ENCODE measurements at regions not wholly inside any gene's neighbourhood (a gene's known extent, or its start where the extent isn't known, plus 50 kb on each side); places are given as distances from the start of the nearest gene placed in this dataset.
A peak's percentile ranks its signal among the peaks of the same experiment; 100 is the strongest.

DNA sequence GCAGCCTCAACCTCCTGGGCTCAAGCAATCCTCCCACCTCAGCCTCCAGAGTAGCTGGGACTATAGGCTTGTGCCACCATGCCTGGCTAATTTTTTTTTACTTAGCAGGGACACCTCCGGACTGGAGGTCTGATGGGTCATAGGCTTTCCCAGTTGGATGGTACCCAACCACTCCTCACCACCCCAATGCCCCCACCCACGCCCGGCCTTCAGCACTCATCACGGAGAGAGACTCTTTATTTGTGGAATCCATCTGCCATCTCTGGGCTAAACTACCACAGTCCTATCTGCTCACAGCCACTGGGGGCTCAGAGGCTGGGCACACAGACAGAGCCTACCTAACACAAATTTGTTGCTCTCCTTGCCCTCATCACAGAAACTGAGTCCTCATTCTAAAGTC lies 58.3 kb upstream of the STXBP1 start:
- Histone ChIP-seq H3K4me3 (no peak overlapping the region), H3K9me3 (no peaks in the 10 kb centered on the region), H3K4me1 (peaks cover 0 to 100% (median 92%) of the 10 kb centered on the region in 4 donors), H3K27ac (peak overlapping the region; percentile 45 to 98 (median 77)), H3K36me3 (no peaks in the 10 kb centered on the region), H3K27me3 (no peaks in the 10 kb centered on the region)
- no peak for TF ChIP-seq POLR2A (IDR thresholded peaks at IDR 0.05)
- TF ChIP-seq EP300 (IDR thresholded peaks at IDR 0.05) = no peak
- TF ChIP-seq CTCF (IDR thresholded peaks at IDR 0.05) = no peak
- 42 to 51% methylated on average over 4 of the region's 4 CpGs for WGBS, 2 donors
- DNase-seq (ENCODE audit: low spot score in 2 of 2) = no peak

GRCh38 chr9:127554966-127555839 lies 56.9 kb upstream of the STXBP1 start:
- TF ChIP-seq POLR2A (IDR thresholded peaks at IDR 0.05) = no peak
- TF ChIP-seq EP300 (IDR thresholded peaks at IDR 0.05) = no peak
- TF ChIP-seq CTCF (IDR thresholded peaks at IDR 0.05) = no peak
- no peak for DNase-seq (ENCODE audit: low spot score in 2 of 2)
- Histone ChIP-seq H3K9me3 (no peaks in the 10 kb centered on the region), H3K4me3 (no peak overlapping the region), H3K36me3 (peaks cover 0 to 10% (median 0%) of the 10 kb centered on the region in 3 donors), H3K27ac (peak overlapping the region; percentile 55 to 98 (median 84)), H3K4me1 (peaks cover 3 to 100% (median 93%) of the 10 kb centered on the region in 4 donors), H3K27me3 (no peaks in the 10 kb centered on the region)
- 41 to 63% methylated on average over 12 to 15 of the region's 15 CpGs for WGBS, 2 donors

GRCh38 chr9:127555840-127556820 lies 55.9 kb upstream of the STXBP1 start:
- peaks cover 0 to 10% (median 0%) of the 10 kb centered on the region in 3 donors for H3K36me3 ChIP-seq
- H3K27me3 ChIP-seq = no peaks in the 10 kb centered on the region
- peaks cover 3 to 100% (median 94%) of the 10 kb centered on the region in 4 donors for H3K4me1 ChIP-seq
- no peak overlapping the region for H3K4me3 ChIP-seq
- no peaks in the 10 kb centered on the region for H3K9me3 ChIP-seq
- peak overlapping the region; percentile 55 to 98 (median 86) for H3K27ac ChIP-seq
- 29 to 42% methylated on average over 8 to 12 of the region's 13 CpGs for WGBS, 2 donors
- DNase-seq (ENCODE audit: low spot score in 2 of 2) = peak in 1 of 2 donors; percentile 70
- no peak for TF ChIP-seq POLR2A (IDR thresholded peaks at IDR 0.05)
- TF ChIP-seq EP300 (IDR thresholded peaks at IDR 0.05) = peak in 1 of 2 donors; percentile 80
- no peak for TF ChIP-seq CTCF (IDR thresholded peaks at IDR 0.05)

DNA sequence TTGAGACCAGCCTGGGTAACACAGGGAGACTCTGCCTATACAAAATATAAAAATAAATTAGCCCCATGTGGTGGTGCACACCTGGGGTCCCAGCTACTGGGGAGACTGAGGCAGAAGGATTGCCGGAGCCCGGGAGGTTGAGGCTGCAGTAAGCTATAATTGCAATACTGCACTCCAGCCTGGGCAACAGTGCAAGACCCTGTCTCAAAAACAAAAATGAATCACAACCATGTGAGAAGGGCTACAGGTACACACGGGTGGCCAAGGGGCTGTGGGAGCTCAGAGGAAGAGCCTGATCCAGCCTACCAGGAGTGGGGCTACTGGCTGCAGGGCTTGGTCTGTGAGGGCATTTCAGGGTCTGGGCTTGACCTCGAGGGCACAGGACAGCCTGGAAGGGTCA lies 55.2 kb upstream of the STXBP1 start:
- peak overlapping the region; percentile 78 to 98 (median 86) for H3K27ac ChIP-seq

More for the DNA sequence above, 55.2 kb upstream of the STXBP1 start:
- H3K4me1 ChIP-seq = peaks cover 3 to 100% (median 95%) of the 10 kb centered on the region in 4 donors
- TF ChIP-seq CTCF (IDR thresholded peaks at IDR 0.05) = no peak
- TF ChIP-seq POLR2A (IDR thresholded peaks at IDR 0.05) = no peak
- no peak for TF ChIP-seq EP300 (IDR thresholded peaks at IDR 0.05)
- no peaks in the 10 kb centered on the region for H3K9me3 ChIP-seq
- H3K4me3 ChIP-seq = no peak overlapping the region
- DNase-seq (ENCODE audit: low spot score in 2 of 2) = no peak
- peaks cover 0 to 10% (median 0%) of the 10 kb centered on the region in 3 donors for H3K36me3 ChIP-seq
- 48 to 56% methylated on average over 4 of the region's 4 CpGs for WGBS, 2 donors
- no peaks in the 10 kb centered on the region for H3K27me3 ChIP-seq
